H1 (cell line): ENCODE measurements at regions not wholly inside any gene's neighbourhood (a gene's known extent, or its start where the extent isn't known, plus 50 kb on each side); places are given as distances from the start of the nearest gene placed in this dataset.

Experiments
- EZH2 ChIP-seq: fragments of 200-600 bp; sonication (generic); IDR thresholded peaks from 2 replicates; pipeline ENCODE4 v1.7.1; 2012; ENCODE audit warnings: low read depth, mild to moderate bottlenecking, moderate library complexity, low read length, inconsistent platforms; ENCODE audit not compliant: severe bottlenecking
- POLR2A ChIP-seq, 2 experiments: IDR thresholded peaks; 1 replicate in 1 of 2; 2 replicates in 1 of 2; pipeline ENCODE4 v1.6.1; 2011; ENCODE audit warnings: low read depth in 2 of 2, low read length in 2 of 2, mild to moderate bottlenecking in 2 of 2; ENCODE audit errors: control extremely low read depth in 1 of 2
- RFX5 ChIP-seq: IDR thresholded peaks from 2 replicates; pipeline ENCODE4 v1.6.1; 2011; ENCODE audit warnings: low read depth, low read length, improper control_type of control experiment, borderline replicate concordance
- SIN3A ChIP-seq, 2 experiments: IDR thresholded peaks in 1 of 2; conservative IDR thresholded peaks in 1 of 2; 2 replicates each; pipeline ENCODE4 v1.6.1; 2011 to 2012; ENCODE audit warnings: low read length in 2 of 2, improper control_type of control experiment in 1 of 2, low read depth in 1 of 2, mild to moderate bottlenecking in 1 of 2

- TF ChIP-seq POLR2A (IDR thresholded peaks at IDR 0.05; ENCODE audit: control extremely low read depth in 1 of 2, low read depth in 2 of 2, low read length in 2 of 2) (no peak), EZH2 (no peak), SIN3A (conservative IDR thresholded peaks at IDR 0.05 in 1 of 2, IDR thresholded peaks at IDR 0.05 in 1 of 2; ENCODE audit: low read depth in 1 of 2, low read length in 2 of 2) (no peak), RFX5 (no peak)
These were observed 60.9 kb upstream of the ZNF648 start for GRCh38 chr1:182122256-182122912.
